ENCODE measurements at regions not wholly inside any gene's neighbourhood (a gene's known extent, or its start where the extent isn't known, plus 50 kb on each side); places are given as distances from the start of the nearest gene placed in this dataset.

GRCh38 chr11:105215528-105215927 lies 76.0 kb upstream of the CARD18 start:
- TF ChIP-seq CTCF (IDR thresholded peaks at IDR 0.05; ENCODE audit: extremely low read depth, insufficient read depth, missing control alignments) = no peak

GRCh38 chr11:105211806-105212554 lies 72.4 kb upstream of the CARD18 start:
- in situ Hi-C loops (cut with MboI; ENCODE audit: low pct_unique_long_range_greater_than_20kb, low sequenced_read_pairs, unreplicated experiment) = no loop called here
- DNase-seq (ENCODE audit: low spot score) = no peak
- no peak for TF ChIP-seq CTCF (IDR thresholded peaks at IDR 0.05; ENCODE audit: extremely low read depth, insufficient read depth, missing control alignments)

More at GRCh38 chr11:105215528-105215927, 76.0 kb upstream of the CARD18 start:
- no peak for DNase-seq (ENCODE audit: low spot score)
- in situ Hi-C loops (cut with MboI; ENCODE audit: low pct_unique_long_range_greater_than_20kb, low sequenced_read_pairs, unreplicated experiment) = no loop called here

- in situ Hi-C loops (cut with MboI; ENCODE audit: low pct_unique_long_range_greater_than_20kb, low sequenced_read_pairs, unreplicated experiment) = no loop called here
- TF ChIP-seq CTCF (IDR thresholded peaks at IDR 0.05; ENCODE audit: extremely low read depth, insufficient read depth, missing control alignments) = no peak
- no peak for DNase-seq (ENCODE audit: low spot score)
These were observed 68.5 kb upstream of the CARD18 start for GRCh38 chr11:105208019-105208418.

- TF ChIP-seq CTCF (IDR thresholded peaks at IDR 0.05; ENCODE audit: extremely low read depth, insufficient read depth, missing control alignments) = no peak
- DNase-seq (ENCODE audit: low spot score) = no peak
- in situ Hi-C loops (cut with MboI; ENCODE audit: low pct_unique_long_range_greater_than_20kb, low sequenced_read_pairs, unreplicated experiment) = no loop called here
These were observed 67.1 kb upstream of the CARD18 start for GRCh38 chr11:105206633-105207032.

- in situ Hi-C loops (cut with MboI; ENCODE audit: low pct_unique_long_range_greater_than_20kb, low sequenced_read_pairs, unreplicated experiment) = no loop called here
- no peak for TF ChIP-seq CTCF (IDR thresholded peaks at IDR 0.05; ENCODE audit: extremely low read depth, insufficient read depth, missing control alignments)
- no peak for DNase-seq (ENCODE audit: low spot score)
These were observed 65.1 kb upstream of the CARD18 start for GRCh38 chr11:105204636-105205035.

- DNase-seq (ENCODE audit: low spot score) = no peak
- in situ Hi-C loops (cut with MboI; ENCODE audit: low pct_unique_long_range_greater_than_20kb, low sequenced_read_pairs, unreplicated experiment) = no loop called here
- no peak for TF ChIP-seq CTCF (IDR thresholded peaks at IDR 0.05; ENCODE audit: extremely low read depth, insufficient read depth, missing control alignments)
These were observed 64.1 kb upstream of the CARD18 start for GRCh38 chr11:105203569-105204240.

All from GM13977 (cell line).